Panc1 (cell line): ENCODE measurements at regions not wholly inside any gene's neighbourhood (a gene's known extent, or its start where the extent isn't known, plus 50 kb on each side); places are given as distances from the start of the nearest gene placed in this dataset.

ENCODE experiments used
- ATAC-seq: fragments of 200-7000 bp; cut with Tn5 transposase; 2 replicates; pipeline ENCODE4 v1.9.1; 2020; ENCODE audit warnings: mild to moderate bottlenecking, moderate library complexity
- BruUV-seq: library from RNA; stranded (reverse); fragments of 400-500 nt; replicated peaks from 2 replicates; lab custom pipeline; 2021; lab: Mats Ljungman, UMichigan
- CTCF ChIA-PET: fragments of 300-600 bp; sonication (Branson Sonifier 250); formaldehyde crosslinking; loops from one replicate; lab custom pipeline; 2022; ENCODE audit warnings: antibody characterized with exemption; lab: Charles Lee
- POLR2A ChIA-PET: fragments of 300-600 bp; sonication (Branson Sonifier 250); formaldehyde crosslinking; loops from one replicate; lab custom pipeline; 2022; ENCODE audit warnings: antibody characterized with exemption; lab: Charles Lee
- DNase-seq: peaks from one replicate; pipeline ENCODE4 v3.0.0-alpha.2; 2010; ENCODE audit warnings: low read depth, low spot score
- H3K27ac ChIP-seq: 2 replicates; pipeline ENCODE4 v1.5.1; 2011; ENCODE audit warnings: mild to moderate bottlenecking, low read length, inconsistent platforms
- H3K27me3 ChIP-seq: fragments of 200-500 bp; sonication (Bioruptor generic); 2 replicates; pipeline ENCODE4 v1.6.0; 2014; ENCODE audit warnings: low read length, inconsistent platforms; ENCODE audit not compliant: control insufficient read depth, insufficient read depth
- H3K36me3 ChIP-seq: fragments of 200-500 bp; sonication (Bioruptor generic); 2 replicates; pipeline ENCODE4 v1.5.1; 2014; ENCODE audit warnings: inconsistent platforms, mild to moderate bottlenecking, low read length, moderate library complexity; ENCODE audit not compliant: control insufficient read depth, insufficient read depth
- H3K4me1 ChIP-seq: 2 replicates; pipeline ENCODE4 v1.5.1; 2011; ENCODE audit warnings: inconsistent platforms, mild to moderate bottlenecking, low read length, moderate library complexity; ENCODE audit not compliant: control insufficient read depth, insufficient read depth
- H3K4me3 ChIP-seq, 2 experiments: 2 replicates each; pipeline ENCODE4 v1.5.1; 2011 to 2012; ENCODE audit warnings: low read depth in 2 of 2, low read length in 2 of 2, mild to moderate bottlenecking in 2 of 2, inconsistent platforms in 1 of 2, moderate library complexity in 1 of 2
- H3K9me3 ChIP-seq: fragments of 200-500 bp; sonication (Bioruptor generic); 2 replicates; pipeline ENCODE4 v1.5.1; 2014; ENCODE audit warnings: low read depth, mild to moderate bottlenecking, inconsistent platforms, low read length, moderate library complexity; ENCODE audit not compliant: control insufficient read depth, insufficient read depth
- CTCF ChIP-seq: fragments of 450-650 bp; IDR thresholded peaks from 2 replicates; pipeline ENCODE4 v1.5.1; 2017; ENCODE audit warnings: mild to moderate bottlenecking
- POLR2AphosphoS5 ChIP-seq: IDR thresholded peaks from 2 replicates; pipeline ENCODE4 v1.6.1; 2012; ENCODE audit warnings: mild to moderate bottlenecking, low read depth, low read length, moderate library complexity
- REST ChIP-seq, 2 experiments: IDR thresholded peaks; 2 replicates each; pipeline ENCODE4 v1.6.1; 2011 to 2012; ENCODE audit warnings: low read depth in 2 of 2, control low read depth in 1 of 2, low read length in 1 of 2, mild to moderate bottlenecking in 1 of 2, moderate library complexity in 1 of 2; ENCODE audit not compliant: insufficient read depth in 1 of 2
- SIN3A ChIP-seq: IDR thresholded peaks from 2 replicates; pipeline ENCODE4 v1.6.1; 2012; ENCODE audit warnings: low read depth, mild to moderate bottlenecking, low read length, moderate library complexity, borderline replicate concordance; ENCODE audit not compliant: insufficient read depth
- TCF7L2 ChIP-seq: IDR thresholded peaks from 2 replicates; pipeline ENCODE4 v1.6.1; 2011; ENCODE audit warnings: mild to moderate bottlenecking, low read depth, low read length, inconsistent platforms
- in situ Hi-C: cut with HindIII; loops from 2 replicates; pipeline ENCODE4 v1.10.0; 2016; ENCODE audit warnings: low sequenced_read_pairs, low pct_unique_long_range_greater_than_20kb
- intact Hi-C: fragments of 100-400 bp; cut with micrococcal nuclease; formaldehyde crosslinking; loops from one replicate; pipeline ENCODE4 v1.10.0; 2022; ENCODE audit not compliant: unreplicated experiment

- in situ Hi-C loops, result no loop called here
- CTCF ChIA-PET, result no interaction called here
- no peak for ATAC-seq
Measured at GRCh38 chr20:48184229-48184628, 398.9 kb upstream of the SULF2 start.

GRCh38 chr20:48181261-48181935 lies 396.1 kb upstream of the SULF2 start:
- H3K36me3 ChIP-seq, result no peaks in the 10 kb centered on the region
- in situ Hi-C loops (no loop called here), intact Hi-C loops (no loop called here)
- no peak for TF ChIP-seq TCF7L2
- TF ChIP-seq SIN3A, result no peak
- TF ChIP-seq CTCF, result no peak
- no peak for TF ChIP-seq REST (IDR thresholded peaks at IDR 0.05; ENCODE audit: insufficient read depth in 1 of 2, low read depth in 2 of 2, low read length in 1 of 2)
- TF ChIP-seq POLR2AphosphoS5, result no peak
- no peaks in the 10 kb centered on the region for H3K9me3 ChIP-seq
- no peak overlapping the region for H3K27ac ChIP-seq
- no peaks in the 10 kb centered on the region for H3K4me1 ChIP-seq
- ATAC-seq (no peak), DNase-seq (no peak)
- CTCF ChIA-PET, result no interaction called here
- no TSS peak for BruUV-seq
- H3K4me3 ChIP-seq, result no peak overlapping the region
- POLR2A ChIA-PET, result interaction anchor here (0.7 kb wide), 1 partner anchor 1817 kb away, joined by 8 read pairs; no protein-coding TSS in a partner anchor
- peaks cover 9% of the 10 kb centered on the region; the same call in 1 of the 2 replicates for H3K27me3 ChIP-seq

More at GRCh38 chr20:48184229-48184628, 398.9 kb upstream of the SULF2 start:
- no peak for TF ChIP-seq POLR2AphosphoS5
- no peak for TF ChIP-seq REST (IDR thresholded peaks at IDR 0.05; ENCODE audit: insufficient read depth in 1 of 2, low read depth in 2 of 2, low read length in 1 of 2)
- TF ChIP-seq TCF7L2, result no peak
- no peak for TF ChIP-seq CTCF
- TF ChIP-seq SIN3A, result no peak
- intact Hi-C loops, result no loop called here
- Histone ChIP-seq H3K4me1 (no peaks in the 10 kb centered on the region), H3K9me3 (no peaks in the 10 kb centered on the region), H3K4me3 (no peak overlapping the region), H3K27me3 (no peaks in the 10 kb centered on the region; the same call in 1 of the 2 replicates), H3K36me3 (no peaks in the 10 kb centered on the region), H3K27ac (no peak overlapping the region)
- no TSS peak for BruUV-seq
- POLR2A ChIA-PET, result no interaction called here
- DNase-seq, result no peak
